ENCODE measurements at regions not wholly inside any gene's neighbourhood (a gene's known extent, or its start where the extent isn't known, plus 50 kb on each side); places are given as distances from the start of the nearest gene placed in this dataset.
A peak's percentile ranks its signal among the peaks of the same experiment; 100 is the strongest.

GRCh38 chr2:176818076-176818475 lies 394.5 kb upstream of the HNRNPA3 start:
- no peak for TF ChIP-seq CTCF (IDR thresholded peaks at IDR 0.05; ENCODE audit: borderline replicate concordance, extremely low read depth, insufficient read depth)
- H3K9ac ChIP-seq (ENCODE audit: low read length in 3 of 3), result no peak overlapping the region
- H3K27ac ChIP-seq (ENCODE audit: low read depth in 2 of 2, low read length in 2 of 2), result no peak overlapping the region
- FAIRE-seq, result no peak
- DNase-seq, result no peak
- no peaks in the 10 kb centered on the region for H3K27me3 ChIP-seq (ENCODE audit: control insufficient read depth, insufficient read depth, low read length)
- H3K4me1 ChIP-seq (ENCODE audit: control insufficient read depth in 2 of 3, insufficient read depth in 2 of 3, low read depth in 1 of 3, low read length in 3 of 3), result peaks cover 0 to 6% (median 3%) of the 10 kb centered on the region in 3 donors
- no peak overlapping the region for H3K4me3 ChIP-seq (ENCODE audit: low read length in 3 of 3)
- intact Hi-C loops (cut with DNase I), result no loop called here
- H3K36me3 ChIP-seq (ENCODE audit: control insufficient read depth in 2 of 3, insufficient read depth in 3 of 3, low read length in 3 of 3), result no peaks in the 10 kb centered on the region
- H3K9me3 ChIP-seq (ENCODE audit: control insufficient read depth in 2 of 3, insufficient read depth in 1 of 3, low read length in 3 of 3), result no peaks in the 10 kb centered on the region

- no peaks in the 10 kb centered on the region for H3K9me3 ChIP-seq (ENCODE audit: control insufficient read depth in 2 of 3, insufficient read depth in 1 of 3, low read length in 3 of 3)
- H3K9ac ChIP-seq (ENCODE audit: low read length in 3 of 3), result no peak overlapping the region
- intact Hi-C loops (cut with DNase I), result no loop called here
- TF ChIP-seq CTCF (IDR thresholded peaks at IDR 0.05; ENCODE audit: borderline replicate concordance, extremely low read depth, insufficient read depth), result no peak
- no peak overlapping the region for H3K27ac ChIP-seq (ENCODE audit: low read depth in 2 of 2, low read length in 2 of 2)
- H3K4me1 ChIP-seq (ENCODE audit: control insufficient read depth in 2 of 3, insufficient read depth in 2 of 3, low read depth in 1 of 3, low read length in 3 of 3), result peaks cover 0 to 6% (median 3%) of the 10 kb centered on the region in 3 donors
- FAIRE-seq (no peak), DNase-seq (peak in 3 of 5 donors; percentile 41 to 54 (median 53))
- H3K36me3 ChIP-seq (ENCODE audit: control insufficient read depth in 2 of 3, insufficient read depth in 3 of 3, low read length in 3 of 3), result no peaks in the 10 kb centered on the region
- H3K27me3 ChIP-seq (ENCODE audit: control insufficient read depth, insufficient read depth, low read length), result no peaks in the 10 kb centered on the region
- H3K4me3 ChIP-seq (ENCODE audit: low read length in 3 of 3), result no peak overlapping the region
Measured at GRCh38 chr2:176818617-176819016, 394.0 kb upstream of the HNRNPA3 start.

DNA sequence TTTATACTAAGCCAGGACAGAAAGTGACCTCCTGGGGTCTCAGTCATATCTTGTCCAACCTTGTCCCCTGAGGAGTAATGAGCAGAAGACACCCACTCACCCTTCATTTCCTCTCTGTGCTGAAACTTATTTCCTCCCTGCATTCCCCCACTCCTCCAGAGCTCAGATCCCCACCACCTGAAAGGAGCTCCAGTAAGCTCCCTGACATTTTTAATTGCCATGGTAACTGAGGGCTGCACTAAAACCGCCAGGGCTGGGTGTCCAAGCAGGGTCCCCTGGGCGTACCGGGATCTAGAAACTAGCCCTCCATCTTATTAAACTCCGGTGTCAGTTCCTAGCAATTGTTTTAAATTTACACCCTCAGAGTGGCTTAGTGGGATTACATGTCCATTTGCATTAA lies 393.3 kb upstream of the HNRNPA3 start:
- Histone ChIP-seq H3K4me1 (ENCODE audit: control insufficient read depth in 2 of 3, insufficient read depth in 2 of 3, low read depth in 1 of 3, low read length in 3 of 3) (peaks cover 0 to 4% (median 3%) of the 10 kb centered on the region in 3 donors), H3K4me3 (ENCODE audit: low read length in 3 of 3) (no peak overlapping the region), H3K27me3 (ENCODE audit: control insufficient read depth, insufficient read depth, low read length) (no peaks in the 10 kb centered on the region), H3K27ac (ENCODE audit: low read depth in 2 of 2, low read length in 2 of 2) (no peak overlapping the region), H3K9ac (ENCODE audit: low read length in 3 of 3) (no peak overlapping the region), H3K9me3 (ENCODE audit: control insufficient read depth in 2 of 3, insufficient read depth in 1 of 3, low read length in 3 of 3) (no peaks in the 10 kb centered on the region), H3K36me3 (ENCODE audit: control insufficient read depth in 2 of 3, insufficient read depth in 3 of 3, low read length in 3 of 3) (no peaks in the 10 kb centered on the region)
- intact Hi-C loops (cut with DNase I), result no loop called here
- DNase-seq (no peak), FAIRE-seq (no peak)
- no peak for TF ChIP-seq CTCF (IDR thresholded peaks at IDR 0.05; ENCODE audit: borderline replicate concordance, extremely low read depth, insufficient read depth)

DNA sequence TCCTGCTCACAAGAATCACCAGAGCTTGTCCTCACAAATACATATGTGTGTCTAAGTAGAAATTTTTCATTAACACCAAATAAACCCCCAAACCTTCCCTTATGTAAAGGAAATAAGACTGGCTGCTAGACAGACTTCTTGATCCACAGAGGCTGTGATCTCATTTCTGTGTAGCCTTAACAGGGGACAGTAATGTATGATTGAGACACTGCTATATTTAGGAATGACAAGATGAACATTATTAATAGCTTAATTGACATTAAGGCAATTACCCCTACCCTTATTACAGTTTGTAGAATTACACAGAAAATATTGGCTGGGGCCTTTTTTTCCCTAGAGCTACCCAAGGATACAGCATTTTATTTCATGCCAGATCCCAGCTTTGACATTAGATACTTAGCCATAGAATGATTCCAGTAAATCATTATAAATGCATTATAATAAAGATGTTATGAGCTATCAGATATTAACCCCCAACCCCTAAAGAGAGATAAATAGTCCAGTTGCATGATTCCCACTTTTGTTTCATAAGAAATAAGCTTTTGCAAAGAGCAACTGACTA lies 392.1 kb upstream of the HNRNPA3 start:
- no peak for TF ChIP-seq CTCF (IDR thresholded peaks at IDR 0.05; ENCODE audit: borderline replicate concordance, extremely low read depth, insufficient read depth)
- intact Hi-C loops (cut with DNase I), result no loop called here
- no peak overlapping the region for H3K27ac ChIP-seq (ENCODE audit: low read depth in 2 of 2, low read length in 2 of 2)
- no peaks in the 10 kb centered on the region for H3K36me3 ChIP-seq (ENCODE audit: control insufficient read depth in 2 of 3, insufficient read depth in 3 of 3, low read length in 3 of 3)
- no peak overlapping the region for H3K9ac ChIP-seq (ENCODE audit: low read length in 3 of 3)
- no peak overlapping the region for H3K4me3 ChIP-seq (ENCODE audit: low read length in 3 of 3)
- no peaks in the 10 kb centered on the region for H3K9me3 ChIP-seq (ENCODE audit: control insufficient read depth in 2 of 3, insufficient read depth in 1 of 3, low read length in 3 of 3)
- no peak for FAIRE-seq
- H3K27me3 ChIP-seq (ENCODE audit: control insufficient read depth, insufficient read depth, low read length), result no peaks in the 10 kb centered on the region
- H3K4me1 ChIP-seq (ENCODE audit: control insufficient read depth in 2 of 3, insufficient read depth in 2 of 3, low read depth in 1 of 3, low read length in 3 of 3), result peaks cover 0 to 3% (median 0%) of the 10 kb centered on the region in 3 donors
- no peak for DNase-seq
